Activated CD8-positive, alpha-beta memory T cell treated with anti-CD3 and anti-CD28 coated beads for 36 hours (primary cell): ENCODE measurements at regions not wholly inside any gene's neighbourhood (a gene's known extent, or its start where the extent isn't known, plus 50 kb on each side); places are given as distances from the start of the nearest gene placed in this dataset.

Experiments
- CTCF ChIA-PET: fragments of 350-600 bp; sonication (Branson Sonifier 250); formaldehyde crosslinking; loops from one replicate; lab custom pipeline; 2021; ENCODE audit warnings: antibody characterized with exemption; lab: Charles Lee
- POLR2A ChIA-PET: fragments of 350-600 bp; sonication (Branson Sonifier 250); formaldehyde crosslinking; loops from one replicate; lab custom pipeline; 2021; ENCODE audit warnings: antibody characterized with exemption; lab: Charles Lee

GRCh38 chr16:9570521-9570920, 479.1 kb downstream of the HAPSTR1 start:
- ChIA-PET POLR2A (no interaction called here), CTCF (no interaction called here)

- CTCF ChIA-PET, result no interaction called here
- POLR2A ChIA-PET, result no interaction called here
Observed at GRCh38 chr16:9578459-9578858, 487.0 kb downstream of the HAPSTR1 start.

- ChIA-PET CTCF (no interaction called here), POLR2A (no interaction called here)
Observed at GRCh38 chr16:9580025-9580424, 488.6 kb downstream of the HAPSTR1 start.

- POLR2A ChIA-PET, result no interaction called here
Observed at GRCh38 chr16:9593440-9593839, 502.0 kb downstream of the HAPSTR1 start.

GRCh38 chr16:9594047-9594446, 502.6 kb downstream of the HAPSTR1 start:
- ChIA-PET POLR2A (no interaction called here), CTCF (no interaction called here)

More at GRCh38 chr16:9593440-9593839, 502.0 kb downstream of the HAPSTR1 start:
- CTCF ChIA-PET, result no interaction called here

GRCh38 chr16:9594946-9595345, 503.5 kb downstream of the HAPSTR1 start:
- ChIA-PET CTCF (no interaction called here), POLR2A (no interaction called here)

- POLR2A ChIA-PET, result no interaction called here
Observed at GRCh38 chr16:9595393-9595792, 503.9 kb downstream of the HAPSTR1 start.

GRCh38 chr16:9596788-9597187, 505.3 kb downstream of the HAPSTR1 start:
- POLR2A ChIA-PET, result no interaction called here
- CTCF ChIA-PET, result no interaction called here

More at GRCh38 chr16:9595393-9595792, 503.9 kb downstream of the HAPSTR1 start:
- CTCF ChIA-PET, result no interaction called here

- ChIA-PET POLR2A (no interaction called here), CTCF (no interaction called here)
Observed at GRCh38 chr16:9597967-9598730, 506.7 kb downstream of the HAPSTR1 start.

GRCh38 chr16:9598731-9599083, 507.3 kb downstream of the HAPSTR1 start:
- ChIA-PET POLR2A (no interaction called here), CTCF (no interaction called here)

- CTCF ChIA-PET, result no interaction called here
- POLR2A ChIA-PET, result no interaction called here
Observed at GRCh38 chr16:9599415-9600120, 508.1 kb downstream of the HAPSTR1 start.

- ChIA-PET POLR2A (no interaction called here), CTCF (no interaction called here)
Observed at GRCh38 chr16:9602189-9602588, 510.7 kb downstream of the HAPSTR1 start.

- POLR2A ChIA-PET, result no interaction called here
- CTCF ChIA-PET, result no interaction called here
Observed at GRCh38 chr16:9603316-9603715, 511.9 kb downstream of the HAPSTR1 start.

- POLR2A ChIA-PET, result no interaction called here
Observed at GRCh38 chr16:9607515-9608230, 516.2 kb downstream of the HAPSTR1 start.

GRCh38 chr16:9610727-9611126, 519.3 kb downstream of the HAPSTR1 start:
- CTCF ChIA-PET, result no interaction called here
- POLR2A ChIA-PET, result no interaction called here

More at GRCh38 chr16:9607515-9608230, 516.2 kb downstream of the HAPSTR1 start:
- CTCF ChIA-PET, result no interaction called here

- POLR2A ChIA-PET, result no interaction called here
- CTCF ChIA-PET, result no interaction called here
Observed at GRCh38 chr16:9612267-9612666, 520.8 kb downstream of the HAPSTR1 start.

- CTCF ChIA-PET, result no interaction called here
- POLR2A ChIA-PET, result no interaction called here
Observed at GRCh38 chr16:9614389-9614788, 522.9 kb downstream of the HAPSTR1 start.

- CTCF ChIA-PET, result interaction anchor here (1.0 kb wide), 1 partner anchor 11 kb away, joined by 3 read pairs; no protein-coding TSS in a partner anchor
- POLR2A ChIA-PET, result no interaction called here
Observed at GRCh38 chr16:9622268-9622667, 530.8 kb downstream of the HAPSTR1 start.

- ChIA-PET POLR2A (no interaction called here), CTCF (no interaction called here)
Observed at GRCh38 chr16:9625122-9625521, 533.7 kb downstream of the HAPSTR1 start.

- POLR2A ChIA-PET, result no interaction called here
- CTCF ChIA-PET, result no interaction called here
Observed at GRCh38 chr16:9627427-9627826, 536.0 kb downstream of the HAPSTR1 start.
